Amniotic epithelial cell (primary cell): ENCODE measurements at regions not wholly inside any gene's neighbourhood (a gene's known extent, or its start where the extent isn't known, plus 50 kb on each side); places are given as distances from the start of the nearest gene placed in this dataset.

Experiments used
- DNase-seq: peaks from one replicate; pipeline ENCODE4 v3.0.0-alpha.2; 2010; ENCODE audit warnings: low read depth

DNA sequence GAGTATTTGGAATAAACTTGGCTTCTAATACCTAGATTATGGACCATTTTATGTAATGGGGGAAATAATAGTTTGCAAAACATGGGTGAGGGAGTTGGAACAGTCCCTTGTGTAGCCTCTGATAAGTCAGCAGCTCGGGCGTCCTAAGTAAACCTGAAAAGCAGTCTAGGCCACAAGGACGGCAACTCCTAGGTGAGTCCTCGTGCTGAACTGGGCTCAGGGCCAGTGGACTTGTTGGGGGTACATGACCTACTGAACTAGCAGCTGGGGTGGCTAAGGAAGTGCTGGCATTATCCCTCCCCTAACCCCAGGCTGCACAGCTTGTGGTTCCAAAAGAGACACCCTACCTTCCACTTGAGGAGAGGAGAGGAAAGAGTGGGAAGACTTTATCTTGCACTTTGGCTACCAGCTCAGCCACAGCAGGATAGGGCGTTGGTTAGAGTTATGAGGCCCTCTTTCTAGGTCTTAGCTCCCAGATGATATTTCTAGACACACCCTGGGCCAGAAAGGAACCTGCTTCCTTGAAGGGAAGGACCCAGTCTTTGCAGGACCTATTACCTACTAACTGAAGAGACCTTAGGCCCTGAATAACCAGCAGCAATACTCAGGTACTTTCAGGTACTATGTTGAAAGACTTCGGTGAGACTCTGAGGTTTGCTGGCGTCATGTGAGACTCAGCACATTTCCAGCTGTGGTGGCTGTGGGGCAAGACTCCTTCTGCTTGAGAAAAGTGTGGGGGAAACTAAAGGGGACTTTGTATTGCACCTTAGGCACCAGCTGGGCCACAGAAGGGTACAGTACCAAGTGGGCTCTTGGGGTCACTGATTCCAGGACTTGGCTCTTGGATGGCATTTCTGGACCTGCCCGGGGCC, 71.0 kb downstream of the AQP4 start:
- DNase-seq, result no peak

DNA sequence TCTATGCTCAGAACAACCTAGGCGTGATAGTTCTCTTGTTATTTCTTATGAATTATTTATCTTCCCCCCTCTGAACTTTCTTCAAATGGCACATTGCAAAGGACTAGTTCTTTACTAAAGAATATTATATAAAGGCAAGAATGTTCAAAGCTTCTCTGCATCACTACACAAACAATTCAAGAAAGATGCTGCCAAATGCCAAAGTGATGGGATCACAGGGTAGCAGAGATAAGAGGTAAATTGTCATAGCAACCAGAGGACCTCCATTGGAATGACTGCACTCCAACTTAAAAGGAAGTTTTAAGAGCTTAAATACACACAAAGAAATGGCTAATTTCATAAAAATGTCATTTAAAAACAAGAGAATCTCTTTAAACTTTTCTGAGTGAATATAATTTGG, 72.8 kb downstream of the AQP4 start:
- DNase-seq, result no peak

DNA sequence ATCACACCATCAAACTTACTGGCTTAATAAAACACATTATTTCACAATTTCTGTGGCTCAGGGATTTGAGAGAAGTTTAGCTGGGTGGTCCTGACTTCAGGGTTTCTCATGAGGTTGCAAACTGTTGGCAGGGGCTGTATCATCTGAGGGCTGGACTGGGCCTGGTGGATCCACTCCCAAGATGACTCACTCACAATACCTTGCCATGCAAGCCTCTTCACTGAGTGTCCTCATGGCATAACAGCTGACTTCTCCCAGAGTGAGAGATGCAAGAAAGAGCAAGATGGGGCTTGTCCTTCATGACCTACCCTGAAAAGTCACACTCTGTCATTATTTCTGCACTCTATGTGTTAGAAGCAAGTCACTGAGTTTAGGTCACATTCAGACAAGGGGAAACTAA, 73.8 kb downstream of the AQP4 start:
- no peak for DNase-seq

DNA sequence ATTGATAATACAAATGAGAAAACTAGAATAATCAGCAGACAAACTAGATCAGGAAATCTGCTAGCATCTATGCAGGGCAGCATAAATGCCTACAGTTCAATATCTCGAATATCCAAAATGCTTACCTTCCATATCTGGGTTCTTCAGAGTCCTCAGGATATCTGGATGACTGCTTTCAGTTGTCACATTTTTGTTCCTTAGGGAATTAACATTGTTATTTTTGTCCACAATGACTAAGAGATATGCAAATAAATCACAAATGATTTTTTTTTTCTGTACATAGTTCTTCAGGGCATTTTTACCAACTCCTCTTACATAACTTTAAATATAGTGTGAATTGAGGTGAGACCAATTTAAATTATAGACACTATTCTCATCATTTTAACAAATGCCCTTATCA, 80.9 kb downstream of the AQP4 start:
- no peak for DNase-seq

DNA sequence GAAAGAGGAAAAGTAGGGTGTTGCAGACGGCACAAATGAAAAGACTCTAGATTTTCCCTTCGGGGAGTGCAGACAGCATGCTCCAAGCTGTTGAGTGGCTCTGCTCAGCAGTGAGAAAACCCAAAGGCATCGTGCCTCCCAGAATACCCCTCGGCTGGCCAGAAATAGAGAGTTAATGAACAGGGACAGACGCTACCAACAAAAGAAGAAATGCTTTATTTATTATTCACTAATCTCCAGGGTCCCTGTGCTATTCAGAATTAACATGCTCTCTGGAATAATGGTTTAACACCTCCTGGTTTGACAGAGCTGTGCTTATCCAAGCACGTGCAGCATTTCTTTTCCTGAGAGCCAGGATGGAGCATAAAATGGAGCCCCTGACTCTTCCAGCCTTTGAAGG, 82.3 kb downstream of the AQP4 start:
- no peak for DNase-seq

DNA sequence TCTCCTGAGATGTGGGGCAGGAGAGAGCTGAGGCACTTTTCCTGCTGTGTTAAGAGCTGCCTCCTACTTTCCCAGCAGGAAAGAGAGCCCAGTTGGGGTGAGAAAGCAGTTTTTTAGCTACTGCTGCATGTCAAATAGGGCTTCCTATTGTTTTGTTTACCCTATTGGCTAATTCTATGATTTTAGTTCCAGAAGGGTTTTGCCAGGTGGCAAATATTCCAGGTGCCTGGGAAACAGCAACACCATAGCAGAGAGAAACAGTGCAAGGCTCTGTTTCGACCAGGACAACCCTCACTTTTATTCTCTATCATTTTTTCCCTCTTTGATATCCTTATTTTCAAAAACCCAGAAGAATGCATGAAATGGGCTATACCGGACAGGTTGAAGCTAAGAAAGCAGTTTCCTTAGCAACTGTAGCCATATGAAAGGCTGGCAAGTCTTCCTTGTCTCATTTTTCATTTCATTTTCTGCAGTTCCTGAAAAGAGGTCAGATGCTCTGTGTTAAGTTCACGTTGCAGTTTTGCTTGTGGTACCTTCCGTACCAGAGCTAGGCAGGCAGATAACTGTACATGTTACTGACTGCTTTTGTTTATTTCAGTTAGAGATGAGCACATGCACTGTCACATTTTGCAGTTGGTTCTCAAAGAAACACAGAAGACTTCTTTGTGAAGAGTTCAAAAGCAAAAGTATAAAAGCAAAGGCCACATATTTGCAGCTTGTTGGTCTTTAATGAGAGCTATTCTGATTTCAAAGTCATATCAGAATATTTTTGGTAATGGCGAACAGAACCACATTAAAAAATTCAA, 84.8 kb downstream of the AQP4 start:
- DNase-seq, result no peak

DNA sequence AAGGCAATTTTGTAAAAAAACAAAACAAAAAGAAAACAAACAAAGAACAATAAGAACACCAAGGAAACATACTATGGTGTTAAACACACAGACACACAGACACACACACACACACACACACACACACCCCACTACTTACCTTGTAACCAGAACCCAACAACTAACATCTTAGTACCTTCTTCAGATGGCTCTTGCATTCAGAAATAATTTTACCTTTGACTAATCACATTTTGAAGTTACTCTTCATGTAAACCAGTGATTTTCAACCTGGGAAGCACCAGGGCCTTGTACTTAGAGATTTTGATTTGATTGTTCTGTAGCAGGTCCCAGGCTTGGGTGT, 87.5 kb downstream of the AQP4 start:
- DNase-seq, result no peak

DNA sequence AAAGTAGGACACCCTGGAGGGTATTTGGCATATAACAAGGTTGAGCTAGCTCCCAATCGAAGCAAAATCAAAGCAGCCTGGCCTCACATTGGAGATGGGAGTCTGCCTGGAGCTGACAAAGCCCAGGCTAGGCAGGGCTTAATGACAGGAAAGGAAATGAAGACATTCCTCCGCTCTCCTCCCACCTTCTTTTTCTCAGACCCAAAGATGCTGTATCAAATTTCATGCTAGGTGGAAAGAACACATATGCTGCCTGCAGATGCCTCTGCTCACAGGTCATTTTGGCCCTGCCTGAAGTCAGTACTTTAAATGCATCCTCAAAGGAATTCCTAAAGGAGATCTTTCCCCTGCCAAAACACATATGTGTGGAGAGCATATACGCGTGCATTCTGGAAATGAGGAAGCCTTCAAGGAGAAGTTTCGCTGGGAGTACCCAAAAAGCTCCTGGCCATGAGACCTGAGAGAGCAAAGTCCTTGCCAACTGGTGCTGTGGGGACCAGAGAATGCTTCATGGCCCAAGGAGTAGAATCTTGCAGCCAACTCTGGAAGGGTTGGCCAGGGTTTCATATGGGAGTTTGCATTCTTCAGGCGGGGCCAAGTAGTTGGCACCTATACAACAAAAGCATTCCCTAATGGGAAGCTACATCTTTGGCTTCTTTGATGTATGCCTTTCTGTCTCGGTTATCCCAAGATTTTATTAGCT, 88.0 kb downstream of the AQP4 start:
- DNase-seq, result no peak

DNA sequence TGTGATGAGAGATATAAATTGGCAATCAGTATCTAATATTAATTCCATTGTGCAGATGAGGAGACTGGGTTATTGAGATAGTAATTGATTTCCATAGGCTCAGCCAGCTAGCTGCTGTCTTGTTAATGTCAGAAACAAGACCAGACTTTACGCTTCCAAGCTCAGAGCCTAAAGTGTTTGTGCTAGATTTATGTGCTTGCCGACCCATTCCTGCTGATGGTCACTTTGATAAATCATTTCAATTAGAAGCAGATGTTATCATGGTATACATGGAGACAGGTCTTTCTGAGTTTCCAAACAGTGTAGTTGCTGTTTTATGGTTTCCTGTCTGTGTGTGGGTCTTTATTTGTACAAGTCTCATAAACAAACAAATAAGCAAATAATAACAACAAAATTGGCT, 92.8 kb downstream of the AQP4 start:
- no peak for DNase-seq

DNA sequence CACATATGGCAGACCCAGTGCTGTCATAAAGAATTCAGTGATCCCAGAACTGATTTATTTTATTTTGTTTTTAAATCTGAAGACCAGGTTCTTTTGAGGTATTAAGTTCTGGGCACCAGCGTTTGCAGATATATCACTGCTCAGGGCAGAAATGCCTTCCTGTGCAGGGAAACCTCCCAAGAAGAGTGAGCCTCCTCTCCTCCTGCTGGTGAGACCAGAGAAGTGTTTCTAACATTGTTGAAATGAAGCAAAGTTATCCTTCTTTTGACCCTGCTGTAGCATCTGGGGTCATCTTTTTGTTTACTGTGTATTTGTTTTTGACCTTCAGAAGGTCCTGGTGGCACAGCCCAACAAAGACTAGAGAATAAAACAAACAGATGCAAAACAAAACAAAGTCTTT, 94.0 kb downstream of the AQP4 start:
- no peak for DNase-seq

DNA sequence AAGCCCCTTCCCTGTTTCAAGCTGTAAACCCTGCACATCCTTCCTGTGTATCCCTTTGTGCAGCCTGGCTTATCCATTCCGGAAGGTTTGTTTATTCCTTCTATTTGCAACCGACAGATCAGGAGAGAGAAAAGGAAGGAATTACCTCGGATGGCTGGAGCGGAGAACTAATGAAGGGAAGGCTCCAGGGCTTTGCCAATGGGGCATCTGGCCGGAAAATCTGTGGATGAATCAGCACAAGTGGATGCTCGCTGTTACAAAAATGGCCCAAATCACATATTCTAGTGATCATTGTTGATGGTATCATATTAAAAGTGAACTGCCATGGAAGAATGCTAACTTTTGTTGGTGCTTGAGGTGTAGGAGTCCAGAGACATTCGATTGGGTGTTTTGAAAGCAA, 97.1 kb downstream of the AQP4 start:
- DNase-seq, result no peak

DNA sequence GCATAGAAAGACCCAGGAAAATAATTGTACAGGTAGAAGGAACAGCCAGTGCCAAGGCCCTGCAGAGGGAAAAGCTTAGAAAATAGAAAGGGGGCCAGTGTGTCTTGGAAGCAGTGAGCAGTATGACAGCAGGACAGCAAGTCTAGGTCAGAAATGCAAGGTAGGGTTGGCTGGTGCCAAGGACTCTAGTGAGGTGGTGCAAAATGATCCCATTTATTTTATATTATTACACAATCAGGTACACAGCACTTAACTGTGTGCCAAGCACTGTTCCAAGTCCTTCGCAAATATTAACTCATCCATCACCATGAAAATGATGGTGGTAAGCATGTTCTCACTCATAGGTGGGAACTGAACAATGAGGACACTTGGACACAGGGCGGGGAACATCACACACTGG, 100.0 kb downstream of the AQP4 start:
- DNase-seq, result no peak

DNA sequence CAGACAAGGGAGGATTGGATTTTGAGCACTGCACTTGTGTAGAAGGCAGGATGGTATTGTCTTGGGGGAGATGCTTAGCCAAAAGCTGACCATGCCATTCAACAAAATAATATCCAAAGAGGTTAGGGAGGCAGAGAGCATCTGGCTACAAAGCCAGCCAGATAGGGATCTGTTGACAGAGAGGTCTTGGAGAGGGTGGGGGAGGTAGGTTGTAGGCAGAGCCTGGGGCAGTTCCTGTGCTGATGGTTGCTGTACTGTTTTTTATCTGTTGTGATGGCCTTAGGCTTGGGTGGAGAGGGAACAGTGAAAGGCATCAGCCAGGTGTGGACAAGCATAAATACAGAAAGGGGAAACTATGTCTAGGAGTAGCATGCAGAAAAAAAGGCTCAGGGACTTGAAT, 100.9 kb downstream of the AQP4 start:
- no peak for DNase-seq

DNA sequence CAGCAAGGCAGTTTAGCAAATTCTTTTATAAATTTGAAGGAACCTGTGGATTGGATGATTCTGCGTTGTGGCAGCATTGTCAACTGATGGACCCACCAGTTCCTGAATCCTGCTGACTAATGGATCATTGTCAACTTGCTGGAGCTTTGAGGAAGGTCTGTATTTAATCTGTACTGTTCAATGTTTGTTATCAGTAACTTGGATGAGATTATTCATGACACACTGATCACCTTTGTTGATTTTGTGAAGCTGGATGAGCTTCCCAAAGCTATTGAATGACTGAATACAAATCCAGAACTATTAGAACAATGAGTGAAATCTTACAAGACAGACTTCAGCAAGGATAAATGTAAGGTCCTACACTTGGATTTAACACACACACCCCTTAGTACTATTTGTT, 101.3 kb downstream of the AQP4 start:
- DNase-seq, result no peak

DNA sequence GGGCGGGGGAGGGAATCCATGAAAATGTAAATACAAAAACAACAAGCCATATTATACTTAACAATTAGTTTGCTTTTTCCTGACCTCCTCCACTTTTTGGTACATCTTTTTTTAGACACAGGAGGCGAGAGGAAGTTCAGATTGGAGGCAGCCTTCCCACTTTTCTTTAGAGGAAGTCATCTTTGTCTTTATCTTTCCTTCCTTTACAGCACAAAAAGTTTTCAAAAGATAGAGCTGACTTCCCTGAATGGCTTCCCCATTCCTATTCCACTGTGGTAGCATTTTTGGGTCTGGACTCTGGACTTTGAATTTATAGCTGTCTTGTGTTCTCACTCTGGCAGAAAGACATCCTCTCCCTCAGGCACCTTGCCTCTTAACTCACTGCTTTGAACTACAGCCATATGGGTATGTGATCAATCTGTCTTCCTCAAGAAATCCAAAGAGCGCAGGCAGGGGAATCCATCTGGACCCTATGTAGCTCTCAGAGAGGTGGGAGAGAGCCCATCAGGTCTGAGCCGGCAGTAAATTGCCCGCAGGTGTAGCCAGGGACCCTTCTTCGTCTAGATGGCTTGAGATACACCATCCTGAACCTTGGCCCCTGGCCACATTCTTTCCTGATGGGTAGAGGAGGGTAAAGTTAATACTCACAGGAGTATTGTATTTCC, 101.9 kb downstream of the AQP4 start:
- DNase-seq, result no peak

DNA sequence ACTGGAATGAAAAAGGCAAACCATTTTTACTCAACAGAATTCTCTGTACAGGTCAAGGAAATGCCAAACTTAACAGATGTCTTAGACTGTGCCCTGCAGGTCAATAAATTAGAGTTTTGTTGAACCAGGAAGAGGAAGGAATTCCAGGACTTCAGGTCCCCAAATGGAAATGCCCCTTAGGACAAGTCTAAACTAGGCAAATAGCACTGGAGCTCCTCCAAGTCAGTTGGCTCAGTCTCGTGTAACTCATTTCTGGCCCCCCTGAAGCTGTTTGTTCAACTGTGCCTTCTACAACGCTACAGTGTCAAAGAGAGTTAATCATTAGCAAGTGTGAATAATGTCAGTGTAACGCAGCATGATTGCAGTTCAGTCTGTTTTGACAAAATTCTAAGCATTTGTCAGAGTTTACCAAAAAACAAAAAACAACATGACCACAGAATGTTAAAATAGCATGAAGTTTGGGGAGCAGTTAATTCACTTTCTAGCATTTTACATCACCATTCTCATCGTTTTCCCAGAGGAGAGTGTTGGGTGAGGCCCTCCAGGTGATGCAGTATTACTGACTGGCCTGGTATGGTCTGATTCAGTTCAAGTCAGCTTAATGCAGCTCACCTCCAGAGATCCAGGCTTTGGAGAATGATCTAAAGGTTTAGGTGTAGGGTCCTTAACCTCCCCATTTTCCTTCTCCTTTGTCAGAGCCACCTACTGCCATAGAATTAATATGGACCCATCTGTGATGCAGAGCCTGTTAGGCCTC, 108.1 kb downstream of the AQP4 start:
- DNase-seq, result no peak

DNA sequence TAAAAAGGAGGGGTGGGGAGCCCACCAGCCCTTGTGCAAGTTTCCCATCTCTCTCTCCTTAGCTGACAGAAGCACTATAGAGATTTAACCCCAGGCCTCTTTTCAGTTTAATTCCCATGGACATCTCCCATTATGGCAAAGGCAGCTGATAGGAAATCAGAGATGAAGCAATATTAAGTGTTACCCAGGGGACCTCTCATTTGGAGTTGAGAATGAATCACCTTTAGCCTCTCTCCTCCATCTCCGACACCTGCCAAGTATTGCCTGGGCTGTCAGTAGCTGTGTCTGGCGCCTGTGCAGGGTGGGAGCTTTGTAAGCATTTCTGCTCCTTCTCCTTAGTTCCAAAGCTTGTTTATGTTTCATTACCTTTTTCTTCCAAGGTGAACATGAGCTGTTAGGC, 109.0 kb downstream of the AQP4 start:
- no peak for DNase-seq

DNA sequence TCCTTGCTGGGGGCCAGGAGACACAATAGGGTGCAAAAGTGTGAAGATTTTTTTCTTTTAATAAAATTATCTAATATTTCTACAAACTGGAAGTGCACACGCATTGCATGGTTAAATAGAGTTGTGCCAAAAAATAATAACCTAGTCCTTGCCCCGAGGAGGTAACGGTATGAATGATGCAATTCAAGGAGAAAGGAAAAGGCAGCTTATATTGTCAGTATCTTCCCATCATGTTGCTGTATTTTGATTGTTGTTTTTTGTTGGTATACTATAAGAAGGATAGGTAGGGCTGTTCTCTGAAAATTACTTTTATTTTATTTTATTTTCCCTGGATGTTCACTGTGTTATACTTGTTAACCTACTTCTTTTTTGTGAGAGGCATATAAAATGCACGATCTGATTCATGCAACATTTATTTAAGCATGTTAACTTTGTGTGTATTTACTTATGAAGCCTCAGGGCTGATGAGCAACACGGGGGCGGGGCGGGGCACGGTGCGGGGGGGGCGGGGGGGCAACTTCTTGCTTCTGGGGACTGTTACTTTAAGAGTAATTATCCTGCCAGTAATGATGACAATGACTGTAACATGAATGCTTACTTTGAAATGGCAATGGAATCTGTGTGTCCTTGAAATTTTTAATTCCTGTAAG, 118.6 kb downstream of the AQP4 start:
- DNase-seq, result no peak

DNA sequence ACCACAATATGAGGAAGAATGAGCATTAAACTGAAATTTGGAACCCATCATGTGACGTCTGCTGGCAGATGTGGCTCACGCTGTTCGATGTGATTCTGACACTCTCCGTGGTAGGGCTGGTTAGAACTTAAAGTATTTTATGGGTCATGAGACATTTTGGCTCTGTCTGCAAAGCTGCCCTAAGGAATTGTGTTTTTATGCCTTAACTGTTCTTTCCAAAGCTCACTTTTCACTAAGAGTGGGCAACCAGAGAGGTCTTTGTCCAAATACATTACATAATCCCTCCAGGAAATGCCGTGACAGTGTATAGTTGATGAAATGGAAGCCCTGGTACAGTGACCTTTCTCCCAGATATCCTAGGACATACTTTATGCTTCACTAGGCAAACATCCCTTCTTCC, 119.1 kb downstream of the AQP4 start:
- no peak for DNase-seq

DNA sequence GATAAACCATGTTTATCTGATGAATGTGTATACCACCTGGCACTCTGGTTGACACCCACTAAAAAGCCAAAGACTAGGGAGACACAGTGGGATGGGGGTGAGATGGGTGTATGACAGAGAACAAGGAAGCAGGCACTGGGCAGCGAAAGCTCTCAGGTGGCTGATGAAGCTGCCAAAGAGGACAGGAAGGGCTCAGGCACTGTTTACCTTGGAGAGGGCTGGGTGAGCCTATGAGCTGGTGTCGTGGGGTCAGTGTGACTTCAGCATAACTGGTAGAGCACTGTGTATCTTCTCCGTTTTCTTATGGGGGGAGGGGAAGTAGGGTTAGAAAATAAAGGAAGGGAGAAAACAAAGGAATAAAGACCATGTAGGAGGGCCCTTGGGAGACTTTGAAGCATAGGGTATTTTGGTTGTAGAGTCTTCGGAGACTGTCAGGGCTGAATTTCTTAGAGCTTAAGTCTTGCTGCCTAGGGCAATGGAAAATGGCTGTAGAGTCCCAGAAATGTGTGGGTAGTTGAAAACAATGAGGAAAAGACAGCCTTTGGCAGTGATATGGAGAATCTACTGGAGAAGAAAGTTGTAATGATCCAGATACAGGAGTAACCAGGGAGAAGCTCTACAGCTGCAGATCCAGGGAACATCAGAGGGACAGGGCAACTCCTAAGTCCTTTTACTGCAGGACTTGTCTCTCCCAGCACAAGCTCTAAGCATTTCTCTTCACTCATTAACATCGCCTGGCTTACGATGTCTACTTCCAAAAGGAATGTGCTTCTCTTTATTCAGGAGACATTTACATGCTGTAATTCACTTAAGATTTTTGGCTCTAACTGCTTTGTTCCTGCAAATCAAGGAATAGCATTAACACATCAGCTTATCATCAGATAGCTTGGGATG, 120.0 kb downstream of the AQP4 start:
- DNase-seq, result no peak
